ENCODE measurements at regions not wholly inside any gene's neighbourhood (a gene's known extent, or its start where the extent isn't known, plus 50 kb on each side); places are given as distances from the start of the nearest gene placed in this dataset.

- WGBS (ENCODE audit: insufficient coverage) = 82% methylated on average over 4 of the region's 8 CpGs
- DNase-seq (ENCODE audit: low read depth in 4 of 6, low spot score in 6 of 6) = no peak
- no peaks in the 10 kb centered on the region for H3K27me3 ChIP-seq (ENCODE audit: control insufficient read depth, insufficient read depth, low read length)
- no peak overlapping the region for H3K4me3 ChIP-seq (ENCODE audit: low read depth, low read length)
- no peaks in the 10 kb centered on the region for H3K9me3 ChIP-seq (ENCODE audit: control insufficient read depth, insufficient read depth, low read length)
- H3K27ac ChIP-seq (ENCODE audit: low read depth, low read length) = no peak overlapping the region
- no peaks in the 10 kb centered on the region for H3K36me3 ChIP-seq (ENCODE audit: control insufficient read depth, insufficient read depth, low read length)
- H3K4me1 ChIP-seq (ENCODE audit: control insufficient read depth, insufficient read depth, low read length) = peaks cover 17% of the 10 kb centered on the region
These were observed 118.3 kb downstream of the C16orf95 start for GRCh38 chr16:87198881-87199280.

GRCh38 chr16:87199379-87199778 is 117.8 kb downstream of the C16orf95 start:
- no peaks in the 10 kb centered on the region for H3K9me3 ChIP-seq (ENCODE audit: control insufficient read depth, insufficient read depth, low read length)
- no peaks in the 10 kb centered on the region for H3K36me3 ChIP-seq (ENCODE audit: control insufficient read depth, insufficient read depth, low read length)
- no peak overlapping the region for H3K4me3 ChIP-seq (ENCODE audit: low read depth, low read length)
- WGBS (ENCODE audit: insufficient coverage) = 76% methylated on average over 3 of the region's 3 CpGs
- no peak overlapping the region for H3K27ac ChIP-seq (ENCODE audit: low read depth, low read length)
- no peaks in the 10 kb centered on the region for H3K27me3 ChIP-seq (ENCODE audit: control insufficient read depth, insufficient read depth, low read length)
- DNase-seq (ENCODE audit: low read depth in 4 of 6, low spot score in 6 of 6) = no peak
- H3K4me1 ChIP-seq (ENCODE audit: control insufficient read depth, insufficient read depth, low read length) = peaks cover 17% of the 10 kb centered on the region

- H3K36me3 ChIP-seq (ENCODE audit: control insufficient read depth, insufficient read depth, low read length) = no peaks in the 10 kb centered on the region
- H3K27me3 ChIP-seq (ENCODE audit: control insufficient read depth, insufficient read depth, low read length) = no peaks in the 10 kb centered on the region
- no peak overlapping the region for H3K27ac ChIP-seq (ENCODE audit: low read depth, low read length)
- DNase-seq (ENCODE audit: low read depth in 4 of 6, low spot score in 6 of 6) = no peak
- H3K4me3 ChIP-seq (ENCODE audit: low read depth, low read length) = no peak overlapping the region
- WGBS (ENCODE audit: insufficient coverage) = 90% methylated on average over 6 of the region's 7 CpGs
- peaks cover 17% of the 10 kb centered on the region for H3K4me1 ChIP-seq (ENCODE audit: control insufficient read depth, insufficient read depth, low read length)
- H3K9me3 ChIP-seq (ENCODE audit: control insufficient read depth, insufficient read depth, low read length) = no peaks in the 10 kb centered on the region
These were observed 117.3 kb downstream of the C16orf95 start for GRCh38 chr16:87199901-87200300.

GRCh38 chr16:87200637-87201036 is 116.6 kb downstream of the C16orf95 start:
- H3K4me3 ChIP-seq (ENCODE audit: low read depth, low read length) = no peak overlapping the region
- no peak overlapping the region for H3K27ac ChIP-seq (ENCODE audit: low read depth, low read length)
- no peaks in the 10 kb centered on the region for H3K27me3 ChIP-seq (ENCODE audit: control insufficient read depth, insufficient read depth, low read length)
- DNase-seq (ENCODE audit: low read depth in 4 of 6, low spot score in 6 of 6) = no peak
- no peaks in the 10 kb centered on the region for H3K9me3 ChIP-seq (ENCODE audit: control insufficient read depth, insufficient read depth, low read length)
- H3K36me3 ChIP-seq (ENCODE audit: control insufficient read depth, insufficient read depth, low read length) = no peaks in the 10 kb centered on the region
- WGBS (ENCODE audit: insufficient coverage) = no CpG with 5 or more reads among the region's 3 CpGs
- H3K4me1 ChIP-seq (ENCODE audit: control insufficient read depth, insufficient read depth, low read length) = peaks cover 17% of the 10 kb centered on the region

- Histone ChIP-seq H3K4me3 (ENCODE audit: low read depth, low read length) (no peak overlapping the region), H3K27ac (ENCODE audit: low read depth, low read length) (no peak overlapping the region), H3K4me1 (ENCODE audit: control insufficient read depth, insufficient read depth, low read length) (peaks cover 17% of the 10 kb centered on the region), H3K9me3 (ENCODE audit: control insufficient read depth, insufficient read depth, low read length) (no peaks in the 10 kb centered on the region), H3K27me3 (ENCODE audit: control insufficient read depth, insufficient read depth, low read length) (no peaks in the 10 kb centered on the region), H3K36me3 (ENCODE audit: control insufficient read depth, insufficient read depth, low read length) (no peaks in the 10 kb centered on the region)
- 94% methylated on average over 3 of the region's 5 CpGs for WGBS (ENCODE audit: insufficient coverage)
- DNase-seq (ENCODE audit: low read depth in 4 of 6, low spot score in 6 of 6) = peak in 1 of 6 donors; percentile 30
These were observed 116.1 kb downstream of the C16orf95 start for GRCh38 chr16:87201052-87201451.

GRCh38 chr16:87201790-87202189 is 115.4 kb downstream of the C16orf95 start:
- H3K9me3 ChIP-seq (ENCODE audit: control insufficient read depth, insufficient read depth, low read length) = no peaks in the 10 kb centered on the region
- no peak for DNase-seq (ENCODE audit: low read depth in 4 of 6, low spot score in 6 of 6)
- H3K4me1 ChIP-seq (ENCODE audit: control insufficient read depth, insufficient read depth, low read length) = peaks cover 17% of the 10 kb centered on the region
- no peaks in the 10 kb centered on the region for H3K27me3 ChIP-seq (ENCODE audit: control insufficient read depth, insufficient read depth, low read length)
- 100% methylated on average over 1 of the region's 2 CpGs for WGBS (ENCODE audit: insufficient coverage)
- no peak overlapping the region for H3K4me3 ChIP-seq (ENCODE audit: low read depth, low read length)
- H3K27ac ChIP-seq (ENCODE audit: low read depth, low read length) = no peak overlapping the region
- H3K36me3 ChIP-seq (ENCODE audit: control insufficient read depth, insufficient read depth, low read length) = no peaks in the 10 kb centered on the region

- Histone ChIP-seq H3K27me3 (ENCODE audit: control insufficient read depth, insufficient read depth, low read length) (no peaks in the 10 kb centered on the region), H3K4me1 (ENCODE audit: control insufficient read depth, insufficient read depth, low read length) (peaks cover 18% of the 10 kb centered on the region), H3K36me3 (ENCODE audit: control insufficient read depth, insufficient read depth, low read length) (no peaks in the 10 kb centered on the region), H3K27ac (ENCODE audit: low read depth, low read length) (no peak overlapping the region), H3K9me3 (ENCODE audit: control insufficient read depth, insufficient read depth, low read length) (no peaks in the 10 kb centered on the region), H3K4me3 (ENCODE audit: low read depth, low read length) (no peak overlapping the region)
- no CpG with 5 or more reads among the region's 4 CpGs for WGBS (ENCODE audit: insufficient coverage)
- peak in 1 of 6 donors; percentile 24 for DNase-seq (ENCODE audit: low read depth in 4 of 6, low spot score in 6 of 6)
These were observed 114.8 kb downstream of the C16orf95 start for GRCh38 chr16:87202346-87202745.

- DNase-seq (ENCODE audit: low read depth in 4 of 6, low spot score in 6 of 6) = peak in 2 of 6 donors; percentile 74 to 78
- Histone ChIP-seq H3K36me3 (ENCODE audit: control insufficient read depth, insufficient read depth, low read length) (no peaks in the 10 kb centered on the region), H3K27ac (ENCODE audit: low read depth, low read length) (peak overlapping the region; percentile 19), H3K9me3 (ENCODE audit: control insufficient read depth, insufficient read depth, low read length) (no peaks in the 10 kb centered on the region), H3K27me3 (ENCODE audit: control insufficient read depth, insufficient read depth, low read length) (no peaks in the 10 kb centered on the region), H3K4me1 (ENCODE audit: control insufficient read depth, insufficient read depth, low read length) (peaks cover 25% of the 10 kb centered on the region), H3K4me3 (ENCODE audit: low read depth, low read length) (no peak overlapping the region)
- 14% methylated on average over 9 of the region's 11 CpGs for WGBS (ENCODE audit: insufficient coverage)
These were observed 114.0 kb downstream of the C16orf95 start for GRCh38 chr16:87203060-87203656.

GRCh38 chr16:87206646-87207451 is 110.3 kb downstream of the C16orf95 start:
- no peak for DNase-seq (ENCODE audit: low read depth in 4 of 6, low spot score in 6 of 6)
- Histone ChIP-seq H3K27ac (ENCODE audit: low read depth, low read length) (peak overlapping the region; percentile 67), H3K9me3 (ENCODE audit: control insufficient read depth, insufficient read depth, low read length) (no peaks in the 10 kb centered on the region), H3K27me3 (ENCODE audit: control insufficient read depth, insufficient read depth, low read length) (no peaks in the 10 kb centered on the region), H3K4me1 (ENCODE audit: control insufficient read depth, insufficient read depth, low read length) (peaks cover 15% of the 10 kb centered on the region), H3K36me3 (ENCODE audit: control insufficient read depth, insufficient read depth, low read length) (no peaks in the 10 kb centered on the region), H3K4me3 (ENCODE audit: low read depth, low read length) (no peak overlapping the region)
- 76% methylated on average over 2 of the region's 14 CpGs for WGBS (ENCODE audit: insufficient coverage)

GRCh38 chr16:87207509-87207908 is 109.7 kb downstream of the C16orf95 start:
- Histone ChIP-seq H3K27me3 (ENCODE audit: control insufficient read depth, insufficient read depth, low read length) (no peaks in the 10 kb centered on the region), H3K4me1 (ENCODE audit: control insufficient read depth, insufficient read depth, low read length) (peaks cover 15% of the 10 kb centered on the region), H3K9me3 (ENCODE audit: control insufficient read depth, insufficient read depth, low read length) (no peaks in the 10 kb centered on the region), H3K4me3 (ENCODE audit: low read depth, low read length) (no peak overlapping the region), H3K27ac (ENCODE audit: low read depth, low read length) (peak overlapping the region; percentile 67), H3K36me3 (ENCODE audit: control insufficient read depth, insufficient read depth, low read length) (no peaks in the 10 kb centered on the region)
- peak in 2 of 6 donors; percentile 15 to 50 for DNase-seq (ENCODE audit: low read depth in 4 of 6, low spot score in 6 of 6)
- 27% methylated on average over 4 of the region's 7 CpGs for WGBS (ENCODE audit: insufficient coverage)
